ENCODE measurements at regions not wholly inside any gene's neighbourhood (a gene's known extent, or its start where the extent isn't known, plus 50 kb on each side); places are given as distances from the start of the nearest gene placed in this dataset.

GRCh38 chr20:7589164-7589563 lies 351.1 kb downstream of the HAO1 start:
- in situ Hi-C loops (cut with MboI; ENCODE audit: low pct_ligation_motif_present in 1 of 4, low pct_unique_long_range_greater_than_20kb in 1 of 4, low sequenced_read_pairs in 3 of 4) (no loop called here), intact Hi-C loops (cut with DNase I; ENCODE audit: low total_unique reads) (no loop called here)
- Histone ChIP-seq H3K27me3 (no peaks in the 10 kb centered on the region), H3K36me3 (no peaks in the 10 kb centered on the region), H3K27ac (no peak overlapping the region), H3K4me3 (no peak overlapping the region), H3K4me1 (peaks cover 0 to 3% (median 0%) of the 10 kb centered on the region in 4 donors), H3K9me3 (no peaks in the 10 kb centered on the region)
- 94 to 100% methylated on average over 1 of the region's 1 CpG for WGBS, 2 donors (ENCODE audit: low coverage in 1 of 2)
- no peak for TF ChIP-seq CTCF (IDR thresholded peaks at IDR 0.05)
- no peak for TF ChIP-seq POLR2A (IDR thresholded peaks at IDR 0.05)
- no peak for TF ChIP-seq POLR2AphosphoS5 (IDR thresholded peaks at IDR 0.05)
- no peak for TF ChIP-seq EP300 (IDR thresholded peaks at IDR 0.05; ENCODE audit: low read depth)
- no peak for DNase-seq

- Histone ChIP-seq H3K27ac (no peak overlapping the region), H3K27me3 (no peaks in the 10 kb centered on the region), H3K9me3 (no peaks in the 10 kb centered on the region), H3K36me3 (no peaks in the 10 kb centered on the region), H3K4me3 (no peak overlapping the region), H3K4me1 (no peaks in the 10 kb centered on the region)
- TF ChIP-seq CTCF (IDR thresholded peaks at IDR 0.05) (no peak), POLR2AphosphoS5 (IDR thresholded peaks at IDR 0.05) (no peak), EP300 (IDR thresholded peaks at IDR 0.05; ENCODE audit: low read depth) (no peak), POLR2A (IDR thresholded peaks at IDR 0.05) (no peak)
- 69 to 70% methylated on average over 2 to 3 of the region's 3 CpGs for WGBS, 2 donors (ENCODE audit: low coverage in 1 of 2)
- intact Hi-C loops (cut with DNase I; ENCODE audit: low total_unique reads) = no loop called here
- in situ Hi-C loops (cut with MboI; ENCODE audit: low pct_ligation_motif_present in 1 of 4, low pct_unique_long_range_greater_than_20kb in 1 of 4, low sequenced_read_pairs in 3 of 4) = no loop called here
- DNase-seq = no peak
Measured at GRCh38 chr20:7596541-7596940, 343.7 kb downstream of the HAO1 start.

- in situ Hi-C loops (cut with MboI; ENCODE audit: low pct_ligation_motif_present in 1 of 4, low pct_unique_long_range_greater_than_20kb in 1 of 4, low sequenced_read_pairs in 3 of 4) = no loop called here
- Histone ChIP-seq H3K9me3 (no peaks in the 10 kb centered on the region), H3K4me1 (no peaks in the 10 kb centered on the region), H3K27ac (no peak overlapping the region), H3K36me3 (no peaks in the 10 kb centered on the region), H3K4me3 (no peak overlapping the region), H3K27me3 (no peaks in the 10 kb centered on the region)
- 47 to 67% methylated on average over 1 of the region's 1 CpG for WGBS, 2 donors (ENCODE audit: low coverage in 1 of 2)
- no peak for DNase-seq
- intact Hi-C loops (cut with DNase I; ENCODE audit: low total_unique reads) = no loop called here
- no peak for TF ChIP-seq POLR2A (IDR thresholded peaks at IDR 0.05)
- TF ChIP-seq CTCF (IDR thresholded peaks at IDR 0.05) = no peak
- TF ChIP-seq EP300 (IDR thresholded peaks at IDR 0.05; ENCODE audit: low read depth) = no peak
- TF ChIP-seq POLR2AphosphoS5 (IDR thresholded peaks at IDR 0.05) = no peak
Measured at GRCh38 chr20:7601431-7601830, 338.8 kb downstream of the HAO1 start.

GRCh38 chr20:7606941-7607340 lies 333.3 kb downstream of the HAO1 start:
- Histone ChIP-seq H3K9me3 (no peaks in the 10 kb centered on the region), H3K27ac (no peak overlapping the region), H3K36me3 (no peaks in the 10 kb centered on the region), H3K4me1 (no peaks in the 10 kb centered on the region), H3K27me3 (no peaks in the 10 kb centered on the region), H3K4me3 (no peak overlapping the region)
- intact Hi-C loops (cut with DNase I; ENCODE audit: low total_unique reads) (no loop called here), in situ Hi-C loops (cut with MboI; ENCODE audit: low pct_ligation_motif_present in 1 of 4, low pct_unique_long_range_greater_than_20kb in 1 of 4, low sequenced_read_pairs in 3 of 4) (no loop called here)
- 62 to 79% methylated on average over 2 to 3 of the region's 3 CpGs for WGBS, 2 donors (ENCODE audit: low coverage in 1 of 2)
- no peak for DNase-seq
- no peak for TF ChIP-seq POLR2AphosphoS5 (IDR thresholded peaks at IDR 0.05)
- no peak for TF ChIP-seq CTCF (IDR thresholded peaks at IDR 0.05)
- TF ChIP-seq POLR2A (IDR thresholded peaks at IDR 0.05) = no peak
- no peak for TF ChIP-seq EP300 (IDR thresholded peaks at IDR 0.05; ENCODE audit: low read depth)

Data from transverse colon (tissue), 4 donors.